Liver (tissue), 3 donors: ENCODE measurements at regions not wholly inside any gene's neighbourhood (a gene's known extent, or its start where the extent isn't known, plus 50 kb on each side); places are given as distances from the start of the nearest gene placed in this dataset.

Source experiments
- TAF1 ChIP-seq: conservative IDR thresholded peaks from 2 replicates; pipeline ENCODE4 v1.6.1; 2016; ENCODE audit warnings: antibody characterized with exemption, mild to moderate bottlenecking
- TF ChIP-seq, protein P1 (sequence below): fragments of 150-350 bp; IDR thresholded peaks from 2 replicates; pipeline ENCODE4 v1.5.1; 2017; ENCODE audit warnings: improper control_type of control experiment, low read depth, low read length; ENCODE audit not compliant: missing input control
- TF ChIP-seq, protein P2 (sequence below): IDR thresholded peaks from 2 replicates; pipeline ENCODE4 v1.6.1; 2016; ENCODE audit warnings: antibody characterized with exemption
- donor health status: healthy.
- donor health status: healthy.

DNA sequence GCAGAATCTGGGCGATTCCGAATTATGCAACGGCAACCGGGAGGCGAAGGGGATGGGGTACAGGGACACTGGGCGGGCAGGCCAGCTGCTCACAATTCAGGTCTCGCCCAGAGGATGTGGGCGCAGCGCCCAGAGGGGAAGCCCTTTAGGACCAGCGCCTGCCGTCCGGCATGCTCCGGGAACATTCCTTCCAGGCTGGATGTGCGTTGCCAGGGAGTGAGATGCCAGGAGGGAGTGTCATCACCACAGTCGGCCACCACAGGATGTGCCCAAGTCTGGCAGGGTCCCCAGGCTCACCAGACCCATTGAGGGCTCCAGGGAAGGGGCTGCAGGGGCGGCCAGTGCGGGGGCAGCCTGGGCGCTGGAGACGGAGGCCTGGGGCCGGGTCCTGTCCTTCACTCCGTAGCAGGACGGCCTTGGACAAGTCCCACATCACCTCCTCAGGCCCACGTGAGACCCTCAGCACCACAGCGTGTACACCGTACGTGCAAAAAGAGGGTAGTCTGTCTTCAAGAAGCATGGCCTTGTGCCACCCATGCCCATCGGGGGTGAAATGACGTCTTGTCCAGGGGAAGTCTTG, 63.9 kb downstream of the FOXL3 start:
- TF ChIP-seq, protein P1, sequence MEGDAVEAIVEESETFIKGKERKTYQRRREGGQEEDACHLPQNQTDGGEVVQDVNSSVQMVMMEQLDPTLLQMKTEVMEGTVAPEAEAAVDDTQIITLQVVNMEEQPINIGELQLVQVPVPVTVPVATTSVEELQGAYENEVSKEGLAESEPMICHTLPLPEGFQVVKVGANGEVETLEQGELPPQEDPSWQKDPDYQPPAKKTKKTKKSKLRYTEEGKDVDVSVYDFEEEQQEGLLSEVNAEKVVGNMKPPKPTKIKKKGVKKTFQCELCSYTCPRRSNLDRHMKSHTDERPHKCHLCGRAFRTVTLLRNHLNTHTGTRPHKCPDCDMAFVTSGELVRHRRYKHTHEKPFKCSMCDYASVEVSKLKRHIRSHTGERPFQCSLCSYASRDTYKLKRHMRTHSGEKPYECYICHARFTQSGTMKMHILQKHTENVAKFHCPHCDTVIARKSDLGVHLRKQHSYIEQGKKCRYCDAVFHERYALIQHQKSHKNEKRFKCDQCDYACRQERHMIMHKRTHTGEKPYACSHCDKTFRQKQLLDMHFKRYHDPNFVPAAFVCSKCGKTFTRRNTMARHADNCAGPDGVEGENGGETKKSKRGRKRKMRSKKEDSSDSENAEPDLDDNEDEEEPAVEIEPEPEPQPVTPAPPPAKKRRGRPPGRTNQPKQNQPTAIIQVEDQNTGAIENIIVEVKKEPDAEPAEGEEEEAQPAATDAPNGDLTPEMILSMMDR = no peak
- TF ChIP-seq, protein P2, sequence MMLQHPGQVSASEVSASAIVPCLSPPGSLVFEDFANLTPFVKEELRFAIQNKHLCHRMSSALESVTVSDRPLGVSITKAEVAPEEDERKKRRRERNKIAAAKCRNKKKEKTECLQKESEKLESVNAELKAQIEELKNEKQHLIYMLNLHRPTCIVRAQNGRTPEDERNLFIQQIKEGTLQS = no peak
- no peak for TF ChIP-seq TAF1
